HG02571 (cell line): ENCODE measurements at regions not wholly inside any gene's neighbourhood (a gene's known extent, or its start where the extent isn't known, plus 50 kb on each side); places are given as distances from the start of the nearest gene placed in this dataset.
A peak's percentile ranks its signal among the peaks of the same experiment; 100 is the strongest.

Source experiments
- ATAC-seq: cut with Tn5 transposase; IDR thresholded peaks from one replicate; pipeline ENCODE4 v1.9.1; 2021; ENCODE audit warnings: mild to moderate bottlenecking, moderate library complexity; ENCODE audit not compliant: unreplicated experiment

GRCh38 chr6:82072751-82073150 lies 174.8 kb downstream of the IBTK start:
- ATAC-seq, result no peak

GRCh38 chr6:82072121-82072521 lies 175.4 kb downstream of the IBTK start:
- no peak for ATAC-seq

GRCh38 chr6:82068721-82069120 lies 178.8 kb downstream of the IBTK start:
- no peak for ATAC-seq

- ATAC-seq, result peak; percentile 98
Measured at GRCh38 chr6:82066991-82067411, 180.5 kb downstream of the IBTK start.

GRCh38 chr6:82066196-82066595 lies 181.3 kb downstream of the IBTK start:
- no peak for ATAC-seq

- ATAC-seq, result no peak
Measured at GRCh38 chr6:82063574-82063973, 184.0 kb downstream of the IBTK start.

- ATAC-seq, result no peak
Measured at GRCh38 chr6:82062219-82062618, 185.3 kb downstream of the IBTK start.

- no peak for ATAC-seq
Measured at GRCh38 chr6:82057846-82058554, 189.5 kb downstream of the IBTK start.

GRCh38 chr6:82056567-82056966 lies 191.0 kb downstream of the IBTK start:
- ATAC-seq, result no peak

GRCh38 chr6:82045965-82046756 lies 201.4 kb downstream of the IBTK start:
- no peak for ATAC-seq

GRCh38 chr6:82040405-82041221 lies 206.9 kb downstream of the IBTK start:
- ATAC-seq, result peak; percentile 76

- no peak for ATAC-seq
Measured at GRCh38 chr6:82038631-82039030, 208.9 kb downstream of the IBTK start.

GRCh38 chr6:82035526-82035925 lies 212.0 kb downstream of the IBTK start:
- ATAC-seq, result no peak

GRCh38 chr6:82033631-82034211 lies 213.8 kb downstream of the IBTK start:
- no peak for ATAC-seq

- no peak for ATAC-seq
Measured at GRCh38 chr6:82032444-82032843, 215.1 kb downstream of the IBTK start.

GRCh38 chr6:82030761-82031503 lies 216.6 kb downstream of the IBTK start:
- no peak for ATAC-seq

- no peak for ATAC-seq
Measured at GRCh38 chr6:82030301-82030700, 217.2 kb downstream of the IBTK start.

- ATAC-seq, result no peak
Measured at GRCh38 chr6:82025271-82025670, 222.3 kb downstream of the IBTK start.

- ATAC-seq, result no peak
Measured at GRCh38 chr6:82022614-82023129, 224.9 kb downstream of the IBTK start.

- ATAC-seq, result no peak
Measured at GRCh38 chr6:82017773-82018172, 229.8 kb downstream of the IBTK start.
